Trophoblast cell (in vitro differentiated cells and primary cell): ENCODE measurements at regions not wholly inside any gene's neighbourhood (a gene's known extent, or its start where the extent isn't known, plus 50 kb on each side); places are given as distances from the start of the nearest gene placed in this dataset.

ENCODE experiments used
- DNase-seq, 2 donors: peaks; one replicate each; pipeline ENCODE4 v3.0.0-alpha.2; 2016
- H2AFZ ChIP-seq: 2 replicates; pipeline ENCODE4 v1.6.1; 2013; ENCODE audit warnings: low read length, moderate library complexity, mild to moderate bottlenecking; ENCODE audit not compliant: insufficient read depth, poor library complexity
- H2AK5ac ChIP-seq: 2 replicates; pipeline ENCODE4 v1.6.1; 2013; ENCODE audit warnings: mild to moderate bottlenecking, low read length
- H2BK120ac ChIP-seq: 2 replicates; pipeline ENCODE4 v1.6.1; 2013; ENCODE audit warnings: low read length, mild to moderate bottlenecking, moderate library complexity; ENCODE audit not compliant: insufficient read depth, poor library complexity
- H2BK12ac ChIP-seq: 2 replicates; pipeline ENCODE4 v1.6.1; 2013; ENCODE audit warnings: mild to moderate bottlenecking, low read length, moderate library complexity
- H2BK5ac ChIP-seq: 2 replicates; pipeline ENCODE4 v1.6.1; 2013; ENCODE audit warnings: low read length, low read depth, moderate library complexity, mild to moderate bottlenecking; ENCODE audit not compliant: poor library complexity
- H3K14ac ChIP-seq: 2 replicates; pipeline ENCODE4 v1.6.1; 2013; ENCODE audit warnings: mild to moderate bottlenecking, low read length
- H3K18ac ChIP-seq: 2 replicates; pipeline ENCODE4 v1.6.1; 2013; ENCODE audit warnings: mild to moderate bottlenecking, low read length
- H3K23ac ChIP-seq: 2 replicates; pipeline ENCODE4 v1.6.1; 2013; ENCODE audit warnings: low read length
- H3K27ac ChIP-seq: 2 replicates; pipeline ENCODE4 v1.5.1; 2013; ENCODE audit warnings: low read depth, mild to moderate bottlenecking, inconsistent platforms, low read length, moderate library complexity
- H3K27me3 ChIP-seq: 2 replicates; pipeline ENCODE4 v1.6.1; 2013; ENCODE audit warnings: inconsistent platforms, mild to moderate bottlenecking, low read length, moderate library complexity; ENCODE audit not compliant: insufficient read depth
- H3K36me3 ChIP-seq, 2 experiments: 1 replicate in 1 of 2; 2 replicates in 1 of 2; pipeline ENCODE4 v1.6.1; 2013; ENCODE audit warnings: low read length in 2 of 2, mild to moderate bottlenecking in 2 of 2, moderate library complexity in 1 of 2; ENCODE audit not compliant: insufficient read depth in 2 of 2, control insufficient read depth in 1 of 2
- H3K4ac ChIP-seq: 2 replicates; pipeline ENCODE4 v1.6.1; 2013; ENCODE audit warnings: low read depth, mild to moderate bottlenecking, low read length, moderate library complexity
- H3K4me1 ChIP-seq, 2 experiments: 1 replicate in 1 of 2; 2 replicates in 1 of 2; pipeline ENCODE4 v1.6.1; 2013; ENCODE audit warnings: low read length in 2 of 2, mild to moderate bottlenecking in 2 of 2, moderate library complexity in 1 of 2; ENCODE audit not compliant: insufficient read depth in 2 of 2, control insufficient read depth in 1 of 2
- H3K4me2 ChIP-seq: 2 replicates; pipeline ENCODE4 v1.6.1; 2013; ENCODE audit warnings: inconsistent platforms, mild to moderate bottlenecking, low read length, moderate library complexity
- H3K4me3 ChIP-seq: 2 replicates; pipeline ENCODE4 v1.5.1; 2013; ENCODE audit warnings: mild to moderate bottlenecking, low read depth, low read length, inconsistent platforms
- H3K79me1 ChIP-seq: one replicate; pipeline ENCODE4 v1.6.1; 2013; ENCODE audit warnings: low read length
- H3K79me2 ChIP-seq: 2 replicates; pipeline ENCODE4 v1.6.1; 2013; ENCODE audit warnings: low read length, mild to moderate bottlenecking; ENCODE audit not compliant: control insufficient read depth, insufficient read depth, poor library complexity
- H3K9ac ChIP-seq: 2 replicates; pipeline ENCODE4 v1.6.1; 2013; ENCODE audit warnings: mild to moderate bottlenecking, low read length
- H3K9me3 ChIP-seq: 2 replicates; pipeline ENCODE4 v1.6.1; 2013; ENCODE audit warnings: low read depth, mild to moderate bottlenecking, control low read depth, inconsistent platforms, low read length; ENCODE audit not compliant: insufficient read depth
- H4K12ac ChIP-seq: 2 replicates; pipeline ENCODE4 v1.6.1; 2013; ENCODE audit warnings: low read depth, mild to moderate bottlenecking, low read length, moderate library complexity
- H4K8ac ChIP-seq: 2 replicates; pipeline ENCODE4 v1.6.1; 2013; ENCODE audit warnings: low read depth, mild to moderate bottlenecking, low read length, moderate library complexity
- H4K91ac ChIP-seq: one replicate; pipeline ENCODE4 v1.6.1; 2013; ENCODE audit warnings: low read depth, mild to moderate bottlenecking, low read length, moderate library complexity
- WGBS: extraction: QIAGEN DNeasy Blood & Tissue Kit; methylation state at CpG from one replicate; pipeline ENCODE4 v1.1.7; 2013; ENCODE audit warnings: missing lambda C conversion rate; ENCODE audit not compliant: insufficient read length, insufficient coverage; ENCODE audit errors: extremely low coverage; 5-methylcytosine and 5-hydroxymethylcytosine counted together

DNA sequence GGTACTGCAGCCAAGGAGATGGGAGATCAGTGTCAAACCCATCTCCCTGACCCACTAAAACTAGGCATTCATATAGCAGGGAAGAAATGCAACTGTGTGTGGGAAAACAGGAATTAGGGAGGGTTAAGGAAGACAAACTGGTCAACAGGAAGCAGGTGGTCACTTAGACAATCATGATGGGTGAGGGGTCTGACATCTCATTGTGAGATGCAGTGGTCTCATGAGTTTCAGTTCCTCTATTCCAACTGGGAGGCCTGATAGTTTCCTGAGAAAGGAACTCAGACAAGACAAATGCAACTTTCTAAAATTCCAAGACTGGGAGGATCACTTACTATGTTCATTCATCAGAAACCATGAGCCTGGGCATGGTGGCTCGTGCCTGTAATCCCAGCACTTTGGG, 361.4 kb upstream of the C16orf82 start:
- H3K4me3 ChIP-seq = no peak overlapping the region
- no peak overlapping the region for H3K4ac ChIP-seq
- no peaks in the 10 kb centered on the region for H3K9me3 ChIP-seq
- H3K36me3 ChIP-seq = no peaks in the 10 kb centered on the region
- H3K4me2 ChIP-seq = no peak overlapping the region
- H3K18ac ChIP-seq = no peak overlapping the region
- H2AFZ ChIP-seq = no peak overlapping the region
- H2BK5ac ChIP-seq = no peak overlapping the region
- no peak overlapping the region for H3K27ac ChIP-seq
- no peak overlapping the region for H2BK12ac ChIP-seq
- H4K91ac ChIP-seq = no peak overlapping the region
- no peaks in the 10 kb centered on the region for H3K4me1 ChIP-seq
- no peak overlapping the region for H3K23ac ChIP-seq
- no peak overlapping the region for H2BK120ac ChIP-seq
- no peaks in the 10 kb centered on the region for H3K79me1 ChIP-seq
- H2AK5ac ChIP-seq = no peak overlapping the region
- H3K27me3 ChIP-seq = no peaks in the 10 kb centered on the region
- no peak overlapping the region for H3K9ac ChIP-seq
- DNase-seq = no peak
- no CpG with 5 or more reads among the region's 1 CpG for whole genome bisulfite sequencing
- no peak overlapping the region for H3K14ac ChIP-seq
- no peak overlapping the region for H4K8ac ChIP-seq
- no peak overlapping the region for H4K12ac ChIP-seq
- no peaks in the 10 kb centered on the region for H3K79me2 ChIP-seq

DNA sequence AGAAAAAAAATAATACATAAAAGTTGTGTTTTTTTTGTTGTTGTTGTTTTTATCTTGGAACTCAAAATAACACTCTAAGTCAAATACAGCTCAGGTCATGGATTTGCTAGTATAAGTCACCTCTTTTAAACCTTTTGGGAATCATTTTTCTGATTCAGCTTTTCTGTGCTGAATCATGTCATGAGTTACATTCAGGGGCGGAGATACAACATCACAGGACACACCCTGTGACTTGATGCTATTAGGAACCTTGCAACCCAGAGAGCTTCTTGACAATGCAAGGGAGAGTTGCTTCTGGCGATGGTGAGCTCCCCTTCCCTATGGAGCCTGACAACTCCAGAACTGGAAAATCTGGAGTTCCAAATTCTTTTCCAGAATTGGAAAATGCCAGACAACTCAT, 358.3 kb upstream of the C16orf82 start:
- Histone ChIP-seq H3K27ac (no peak overlapping the region), H3K4me3 (no peak overlapping the region), H2BK120ac (no peak overlapping the region), H3K14ac (no peak overlapping the region), H2AK5ac (no peak overlapping the region), H3K9ac (no peak overlapping the region), H3K4me1 (no peaks in the 10 kb centered on the region), H3K9me3 (no peaks in the 10 kb centered on the region), H3K36me3 (no peaks in the 10 kb centered on the region), H3K18ac (no peak overlapping the region), H3K4me2 (no peak overlapping the region), H3K27me3 (no peaks in the 10 kb centered on the region), H4K91ac (no peak overlapping the region), H3K4ac (no peak overlapping the region), H3K79me1 (no peaks in the 10 kb centered on the region), H3K79me2 (no peaks in the 10 kb centered on the region), H4K8ac (no peak overlapping the region), H2AFZ (no peak overlapping the region), H2BK5ac (no peak overlapping the region), H3K23ac (no peak overlapping the region), H4K12ac (no peak overlapping the region), H2BK12ac (no peak overlapping the region)
- no CpG with 5 or more reads among the region's 2 CpGs for WGBS
- DNase-seq = no peak

DNA sequence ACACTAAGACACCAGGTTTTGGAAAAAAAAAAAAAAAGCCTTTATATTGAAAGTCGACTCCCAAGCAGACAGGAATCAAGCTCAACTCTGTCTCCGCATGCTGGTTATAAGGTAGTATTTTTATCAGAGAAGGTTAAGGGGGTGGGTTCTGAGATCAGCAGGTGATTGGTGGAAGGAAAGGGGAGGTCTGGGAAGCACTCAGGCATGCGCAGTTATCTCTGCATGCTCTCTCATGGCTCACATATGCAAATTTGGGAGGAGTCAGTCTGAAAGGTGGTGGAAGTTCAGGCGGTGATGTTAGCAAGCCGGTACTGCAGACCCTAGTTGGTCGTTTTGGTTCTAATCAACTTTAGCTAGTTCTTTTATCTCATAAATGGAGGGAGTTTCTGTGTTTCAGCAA, 357.6 kb upstream of the C16orf82 start:
- WGBS = no CpG with 5 or more reads among the region's 6 CpGs
- no peak overlapping the region for H2BK12ac ChIP-seq
- no peaks in the 10 kb centered on the region for H3K79me1 ChIP-seq
- no peaks in the 10 kb centered on the region for H3K27me3 ChIP-seq
- H3K79me2 ChIP-seq = no peaks in the 10 kb centered on the region
- H3K18ac ChIP-seq = no peak overlapping the region
- H4K12ac ChIP-seq = no peak overlapping the region
- H3K36me3 ChIP-seq = no peaks in the 10 kb centered on the region
- no peak overlapping the region for H3K9ac ChIP-seq
- H2BK5ac ChIP-seq = no peak overlapping the region
- H2AK5ac ChIP-seq = no peak overlapping the region
- no peak overlapping the region for H4K8ac ChIP-seq
- H2BK120ac ChIP-seq = no peak overlapping the region
- H3K4me1 ChIP-seq = no peaks in the 10 kb centered on the region
- no peaks in the 10 kb centered on the region for H3K9me3 ChIP-seq
- no peak overlapping the region for H3K4ac ChIP-seq
- no peak overlapping the region for H4K91ac ChIP-seq
- no peak overlapping the region for H3K27ac ChIP-seq
- no peak overlapping the region for H2AFZ ChIP-seq
- H3K14ac ChIP-seq = no peak overlapping the region
- DNase-seq = no peak
- H3K23ac ChIP-seq = no peak overlapping the region
- H3K4me2 ChIP-seq = no peak overlapping the region
- H3K4me3 ChIP-seq = no peak overlapping the region

DNA sequence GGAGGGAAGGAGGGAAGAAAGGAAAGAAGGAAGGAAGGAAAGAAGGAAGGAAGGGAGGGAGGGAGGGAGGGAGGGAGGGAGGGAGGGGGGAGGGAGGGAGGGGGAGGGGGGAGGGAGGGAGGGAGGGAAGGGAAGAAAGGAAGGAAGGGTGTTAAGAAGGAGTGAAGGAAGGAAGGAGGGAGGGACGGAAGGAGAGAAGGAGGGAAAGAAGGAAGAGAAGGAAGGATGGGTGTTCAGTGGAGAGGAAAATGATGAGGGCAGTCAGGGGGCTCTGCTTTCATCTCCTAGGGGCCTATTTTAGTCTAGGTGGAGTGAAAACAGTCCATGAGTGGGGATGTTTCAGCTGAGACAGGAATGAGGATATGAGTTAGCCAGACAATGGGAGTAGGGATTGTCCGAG, 357.0 kb upstream of the C16orf82 start:
- Histone ChIP-seq H2BK120ac (no peak overlapping the region), H3K4ac (no peak overlapping the region), H3K27me3 (no peaks in the 10 kb centered on the region), H3K27ac (no peak overlapping the region), H4K91ac (no peak overlapping the region), H2AFZ (no peak overlapping the region), H4K8ac (no peak overlapping the region), H4K12ac (no peak overlapping the region), H3K9ac (no peak overlapping the region), H3K36me3 (no peaks in the 10 kb centered on the region), H2BK5ac (no peak overlapping the region), H3K79me1 (no peaks in the 10 kb centered on the region), H2BK12ac (no peak overlapping the region), H2AK5ac (no peak overlapping the region), H3K79me2 (no peaks in the 10 kb centered on the region), H3K14ac (no peak overlapping the region), H3K4me3 (no peak overlapping the region), H3K4me2 (no peak overlapping the region), H3K4me1 (no peaks in the 10 kb centered on the region), H3K23ac (no peak overlapping the region), H3K9me3 (no peaks in the 10 kb centered on the region), H3K18ac (no peak overlapping the region)
- 100% methylated on average over 1 of the region's 2 CpGs for whole genome bisulfite sequencing
- no peak for DNase-seq
